Endothelial cell of umbilical vein (primary cell): ENCODE measurements at regions not wholly inside any gene's neighbourhood (a gene's known extent, or its start where the extent isn't known, plus 50 kb on each side); places are given as distances from the start of the nearest gene placed in this dataset.

Source experiments
- CTCF ChIP-seq, 2 donors: IDR thresholded peaks; 1 replicate in 1 of 2; 2 replicates in 1 of 2; pipeline ENCODE4 v1.5.1; 2011; ENCODE audit warnings: low read length in 2 of 2, mild to moderate bottlenecking in 2 of 2, moderate library complexity in 2 of 2, control low read depth in 1 of 2, inconsistent platforms in 1 of 2, low read depth in 1 of 2; ENCODE audit not compliant: insufficient read depth in 1 of 2; ENCODE audit errors: extremely low read depth in 1 of 2
- EZH2 ChIP-seq: IDR thresholded peaks from 2 replicates; pipeline ENCODE4 v1.6.1; 2012; ENCODE audit warnings: borderline replicate concordance, low read depth, mild to moderate bottlenecking, moderate library complexity, low read length, inconsistent platforms; ENCODE audit not compliant: severe bottlenecking
- FOS ChIP-seq: IDR thresholded peaks from 2 replicates; pipeline ENCODE4 v1.6.1; 2011; ENCODE audit warnings: mild to moderate bottlenecking, low read length, moderate library complexity, borderline replicate concordance; ENCODE audit not compliant: insufficient read depth
- JUN ChIP-seq: IDR thresholded peaks from 2 replicates; pipeline ENCODE4 v1.6.1; 2011; ENCODE audit warnings: borderline replicate concordance, low read depth; ENCODE audit not compliant: insufficient read length, insufficient read depth
- MAX ChIP-seq: IDR thresholded peaks from 2 replicates; pipeline ENCODE4 v1.6.1; 2011; ENCODE audit not compliant: insufficient read depth, insufficient read length
- MYC ChIP-seq: IDR thresholded peaks from one replicate; pipeline ENCODE4 v1.6.1; 2011; ENCODE audit warnings: mild to moderate bottlenecking, low read depth, low read length
- POLR2A ChIP-seq: IDR thresholded peaks from 2 replicates; pipeline ENCODE4 v1.6.1; 2012; ENCODE audit warnings: low read depth, mild to moderate bottlenecking, control low read depth, low read length
- POLR2AphosphoS5 ChIP-seq: IDR thresholded peaks from 2 replicates; pipeline ENCODE4 v1.6.1; 2012; ENCODE audit warnings: low read depth, mild to moderate bottlenecking, control low read depth, low read length, moderate library complexity; ENCODE audit not compliant: insufficient read depth

DNA sequence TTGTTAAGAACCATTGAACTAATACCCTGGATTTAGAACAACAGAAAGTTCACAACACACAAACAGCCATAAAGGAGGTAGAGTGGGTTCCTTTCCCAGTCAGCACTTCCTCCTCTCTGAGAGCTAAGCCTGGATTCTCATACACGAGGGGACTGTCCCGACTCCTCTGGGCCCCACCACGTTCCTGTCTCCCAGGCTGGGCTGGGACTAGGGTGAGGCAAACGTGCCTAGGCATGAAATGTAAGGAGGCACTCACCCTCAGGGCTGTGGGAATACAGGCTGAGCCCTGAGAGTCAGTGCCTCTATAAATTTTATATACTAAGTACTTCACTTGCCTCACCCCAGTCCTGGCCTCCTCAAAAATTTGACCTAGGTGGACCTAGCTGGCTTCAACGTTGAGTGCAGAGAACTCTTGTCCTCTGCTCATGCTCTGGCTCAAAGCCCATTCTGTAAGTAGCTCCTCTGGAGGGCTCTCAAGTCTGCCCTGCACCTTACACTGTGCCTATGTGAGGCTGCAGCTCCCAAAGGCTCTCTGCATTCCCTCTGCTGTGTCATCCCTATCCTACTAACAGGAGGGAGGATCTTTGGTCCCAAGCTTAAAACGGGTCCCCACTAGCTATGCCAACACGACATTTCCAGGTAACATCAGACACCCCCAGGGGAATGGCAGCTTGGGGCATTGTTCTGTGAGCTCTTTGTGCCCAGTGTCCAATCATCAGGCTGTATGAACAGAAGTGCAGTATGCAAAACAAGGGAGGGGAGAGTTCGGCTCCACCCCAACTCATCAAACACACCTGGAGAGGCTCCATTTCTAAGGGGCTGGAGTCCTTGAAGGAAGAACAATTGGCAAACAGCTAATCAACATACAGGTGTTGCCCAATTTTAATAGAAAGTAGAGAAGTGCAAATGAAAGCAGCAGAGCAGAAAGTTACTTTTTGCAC lies 233.2 kb downstream of the RPLP1 start:
- TF ChIP-seq CTCF (IDR thresholded peaks at IDR 0.05; ENCODE audit: extremely low read depth in 1 of 2, insufficient read depth in 1 of 2, low read depth in 1 of 2, low read length in 2 of 2) (no peak), MAX (no peak), POLR2A (no peak), JUN (no peak), POLR2AphosphoS5 (no peak), EZH2 (no peak), MYC (no peak), FOS (no peak)
